Astrocyte (in vitro differentiated cells and primary cell): ENCODE measurements at regions not wholly inside any gene's neighbourhood (a gene's known extent, or its start where the extent isn't known, plus 50 kb on each side); places are given as distances from the start of the nearest gene placed in this dataset.

ENCODE experiments used
- EZH2 ChIP-seq: IDR thresholded peaks from 2 replicates; pipeline ENCODE4 v1.6.1; 2012; ENCODE audit warnings: mild to moderate bottlenecking, low read length, inconsistent platforms; ENCODE audit not compliant: insufficient read depth
- TF ChIP-seq, protein P1 (sequence below): IDR thresholded peaks from 2 replicates; pipeline ENCODE4 v1.5.1; 2011; ENCODE audit warnings: low read depth, mild to moderate bottlenecking, inconsistent platforms, low read length, moderate library complexity; ENCODE audit not compliant: insufficient read depth

DNA sequence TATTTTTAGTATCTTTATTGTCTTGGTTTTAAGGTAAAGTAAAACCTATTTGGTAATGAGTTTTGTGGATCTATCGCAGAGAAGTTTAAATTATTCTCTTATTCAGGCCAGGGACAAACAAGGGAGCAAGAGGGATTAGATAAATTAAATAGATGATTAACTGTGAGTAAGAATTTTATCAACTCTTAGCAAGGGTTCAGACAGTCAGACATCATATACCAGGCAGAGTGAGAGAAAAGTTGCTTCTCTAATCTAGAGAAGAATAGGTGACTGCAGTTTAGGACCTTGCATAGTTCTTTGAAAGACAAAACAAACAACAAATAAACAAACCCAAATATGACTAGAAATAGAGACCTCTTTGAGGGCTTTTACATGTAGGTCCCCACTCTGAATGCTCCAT, 840.2 kb upstream of the GOT2 start:
- TF ChIP-seq, protein P1, sequence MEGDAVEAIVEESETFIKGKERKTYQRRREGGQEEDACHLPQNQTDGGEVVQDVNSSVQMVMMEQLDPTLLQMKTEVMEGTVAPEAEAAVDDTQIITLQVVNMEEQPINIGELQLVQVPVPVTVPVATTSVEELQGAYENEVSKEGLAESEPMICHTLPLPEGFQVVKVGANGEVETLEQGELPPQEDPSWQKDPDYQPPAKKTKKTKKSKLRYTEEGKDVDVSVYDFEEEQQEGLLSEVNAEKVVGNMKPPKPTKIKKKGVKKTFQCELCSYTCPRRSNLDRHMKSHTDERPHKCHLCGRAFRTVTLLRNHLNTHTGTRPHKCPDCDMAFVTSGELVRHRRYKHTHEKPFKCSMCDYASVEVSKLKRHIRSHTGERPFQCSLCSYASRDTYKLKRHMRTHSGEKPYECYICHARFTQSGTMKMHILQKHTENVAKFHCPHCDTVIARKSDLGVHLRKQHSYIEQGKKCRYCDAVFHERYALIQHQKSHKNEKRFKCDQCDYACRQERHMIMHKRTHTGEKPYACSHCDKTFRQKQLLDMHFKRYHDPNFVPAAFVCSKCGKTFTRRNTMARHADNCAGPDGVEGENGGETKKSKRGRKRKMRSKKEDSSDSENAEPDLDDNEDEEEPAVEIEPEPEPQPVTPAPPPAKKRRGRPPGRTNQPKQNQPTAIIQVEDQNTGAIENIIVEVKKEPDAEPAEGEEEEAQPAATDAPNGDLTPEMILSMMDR: no peak
- TF ChIP-seq EZH2: no peak
